Kidney (tissue), 13 donors: ENCODE measurements at regions not wholly inside any gene's neighbourhood (a gene's known extent, or its start where the extent isn't known, plus 50 kb on each side); places are given as distances from the start of the nearest gene placed in this dataset.

ENCODE experiments used
- DNase-seq, 5 donors: peaks; one replicate each; pipeline ENCODE4 v3.0.0-alpha.2; 2013 to 2020
- FAIRE-seq: peaks from 2 replicates; lab custom pipeline; 2012; peaks lifted over from hg19 to GRCh38; lab: Jason Lieb, UNC
- H3K27ac ChIP-seq, 2 donors: one replicate each; pipeline ENCODE4 v1.7.0; 2013; ENCODE audit warnings: low read depth in 2 of 2, low read length in 2 of 2, inconsistent platforms in 1 of 2
- H3K27me3 ChIP-seq: one replicate; pipeline ENCODE4 v1.7.1; 2013; ENCODE audit warnings: low read length, inconsistent platforms; ENCODE audit not compliant: control insufficient read depth, insufficient read depth
- H3K36me3 ChIP-seq, 3 donors: one replicate each; pipeline versions ENCODE4 v1.7.0 to v1.7.1; 2013; ENCODE audit warnings: low read length in 3 of 3, control low read depth in 1 of 3, inconsistent platforms in 1 of 3; ENCODE audit not compliant: insufficient read depth in 3 of 3, control insufficient read depth in 2 of 3
- H3K4me1 ChIP-seq, 3 donors: one replicate each; pipeline versions ENCODE4 v1.7.0 to v1.7.1; 2013; ENCODE audit warnings: low read length in 3 of 3, inconsistent platforms in 1 of 3, low read depth in 1 of 3; ENCODE audit not compliant: control insufficient read depth in 2 of 3, insufficient read depth in 2 of 3
- H3K4me3 ChIP-seq, 3 donors: one replicate each; pipeline versions ENCODE4 v1.7.0 to v1.8.1; 2013; ENCODE audit warnings: low read length in 3 of 3, control low read depth in 1 of 3, inconsistent platforms in 1 of 3
- H3K9ac ChIP-seq, 3 donors: one replicate each; pipeline versions ENCODE4 v1.7.0 to v1.7.1; 2013; ENCODE audit warnings: low read length in 3 of 3, control low read depth in 1 of 3, inconsistent platforms in 1 of 3
- H3K9me3 ChIP-seq, 3 donors: one replicate each; pipeline versions ENCODE4 v1.7.0 to v1.7.1; 2013; ENCODE audit warnings: low read length in 3 of 3, control low read depth in 1 of 3, inconsistent platforms in 1 of 3; ENCODE audit not compliant: control insufficient read depth in 2 of 3, insufficient read depth in 1 of 3
- intact Hi-C: fragments of 100-400 bp; cut with DNase I; formaldehyde crosslinking; loops from one replicate; pipeline ENCODE4 v1.11.1; 2022
- TF ChIP-seq, protein P1 (sequence below): IDR thresholded peaks from 3 replicates; pipeline ENCODE4 v1.5.1; 2012; ENCODE audit warnings: mild to moderate bottlenecking, moderate library complexity, borderline replicate concordance; ENCODE audit not compliant: insufficient read depth; ENCODE audit errors: extremely low read depth
- donor health status: control.
- donor health status: control.
- donor health status: control.
- donor health status: control.
- donor health status: control.
- donor health status: DM: yes; HTN: yes; CAD: no.
- donor health status: Normal renal cell carcinoma (clear cell type).

DNA sequence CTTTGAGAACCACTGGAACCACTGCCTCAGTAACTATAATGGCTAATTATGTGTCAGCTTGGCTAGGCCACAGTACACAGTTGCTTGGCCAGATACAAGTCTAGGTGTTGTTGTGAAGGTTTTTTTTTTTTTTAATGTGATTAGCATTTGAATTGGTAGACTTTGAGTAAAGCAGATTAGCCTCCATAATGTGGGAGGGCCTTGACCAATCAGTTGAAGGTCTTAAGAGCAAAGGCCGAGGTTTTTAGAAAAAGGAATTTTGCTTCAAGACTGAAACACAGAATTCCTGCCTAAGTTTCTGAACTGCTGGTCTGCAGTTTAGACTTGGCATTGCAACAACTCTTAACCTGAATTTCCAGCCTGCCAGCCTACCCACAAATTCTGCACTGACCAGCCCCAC lies 451.6 kb upstream of the AZI2 start:
- intact Hi-C loops: no loop called here
- H3K36me3 ChIP-seq: no peaks in the 10 kb centered on the region
- no peak overlapping the region for H3K27ac ChIP-seq
- FAIRE-seq: no peak
- no peaks in the 10 kb centered on the region for H3K27me3 ChIP-seq
- DNase-seq: no peak
- H3K4me1 ChIP-seq: no peaks in the 10 kb centered on the region
- no peak overlapping the region for H3K4me3 ChIP-seq
- TF ChIP-seq, protein P1, sequence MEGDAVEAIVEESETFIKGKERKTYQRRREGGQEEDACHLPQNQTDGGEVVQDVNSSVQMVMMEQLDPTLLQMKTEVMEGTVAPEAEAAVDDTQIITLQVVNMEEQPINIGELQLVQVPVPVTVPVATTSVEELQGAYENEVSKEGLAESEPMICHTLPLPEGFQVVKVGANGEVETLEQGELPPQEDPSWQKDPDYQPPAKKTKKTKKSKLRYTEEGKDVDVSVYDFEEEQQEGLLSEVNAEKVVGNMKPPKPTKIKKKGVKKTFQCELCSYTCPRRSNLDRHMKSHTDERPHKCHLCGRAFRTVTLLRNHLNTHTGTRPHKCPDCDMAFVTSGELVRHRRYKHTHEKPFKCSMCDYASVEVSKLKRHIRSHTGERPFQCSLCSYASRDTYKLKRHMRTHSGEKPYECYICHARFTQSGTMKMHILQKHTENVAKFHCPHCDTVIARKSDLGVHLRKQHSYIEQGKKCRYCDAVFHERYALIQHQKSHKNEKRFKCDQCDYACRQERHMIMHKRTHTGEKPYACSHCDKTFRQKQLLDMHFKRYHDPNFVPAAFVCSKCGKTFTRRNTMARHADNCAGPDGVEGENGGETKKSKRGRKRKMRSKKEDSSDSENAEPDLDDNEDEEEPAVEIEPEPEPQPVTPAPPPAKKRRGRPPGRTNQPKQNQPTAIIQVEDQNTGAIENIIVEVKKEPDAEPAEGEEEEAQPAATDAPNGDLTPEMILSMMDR: no peak
- H3K9ac ChIP-seq: no peak overlapping the region
- H3K9me3 ChIP-seq: no peaks in the 10 kb centered on the region

DNA sequence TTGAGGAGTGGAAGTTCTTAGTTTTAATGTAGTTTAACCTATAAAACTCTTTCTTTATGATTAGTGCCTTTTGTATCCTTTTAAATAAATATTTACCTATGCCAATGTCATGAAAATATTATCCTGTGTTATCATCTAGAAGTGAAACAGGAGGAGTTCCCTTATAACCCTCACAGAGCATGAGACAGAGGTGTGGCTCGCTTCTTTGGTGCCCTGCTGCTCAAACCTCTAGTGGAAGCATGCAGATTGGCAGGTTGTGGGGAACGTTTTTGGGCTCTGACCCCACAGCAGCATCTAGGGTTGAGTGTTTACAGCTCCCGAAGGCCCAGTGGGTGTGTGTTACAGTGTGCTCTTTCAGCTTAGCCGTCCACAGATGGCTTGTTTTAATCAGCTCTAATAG lies 459.4 kb upstream of the AZI2 start:
- intact Hi-C loops: no loop called here
- Histone ChIP-seq H3K27ac (no peak overlapping the region), H3K4me1 (no peaks in the 10 kb centered on the region), H3K9ac (no peak overlapping the region), H3K36me3 (no peaks in the 10 kb centered on the region), H3K9me3 (no peaks in the 10 kb centered on the region), H3K4me3 (no peak overlapping the region), H3K27me3 (no peaks in the 10 kb centered on the region)
- TF ChIP-seq, protein P1: no peak
- FAIRE-seq: no peak
- DNase-seq: no peak

DNA sequence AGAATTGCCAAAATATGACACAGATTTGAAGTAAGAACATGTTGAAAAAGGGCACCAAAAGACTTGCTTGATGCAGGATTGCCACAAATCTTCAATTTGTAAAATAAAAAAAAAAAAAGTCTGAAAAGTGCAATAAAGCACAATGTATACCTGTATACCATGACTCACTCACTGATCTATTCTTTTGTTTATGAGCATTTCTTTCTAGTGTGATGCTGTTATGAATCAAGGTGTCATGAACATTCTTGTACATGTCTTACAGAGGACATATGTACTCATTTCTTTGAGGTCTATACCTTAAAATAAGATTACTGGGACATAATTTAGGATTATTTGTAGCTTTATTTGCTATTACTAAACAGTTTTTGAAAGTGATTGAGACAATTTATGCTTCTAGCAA lies 464.9 kb upstream of the RBMS3 start:
- no peak overlapping the region for H3K4me3 ChIP-seq
- H3K27ac ChIP-seq: no peak overlapping the region
- DNase-seq (no peak), FAIRE-seq (no peak)
- no peaks in the 10 kb centered on the region for H3K4me1 ChIP-seq
- H3K9me3 ChIP-seq: no peaks in the 10 kb centered on the region
- no peaks in the 10 kb centered on the region for H3K36me3 ChIP-seq
- H3K9ac ChIP-seq: no peak overlapping the region
- TF ChIP-seq, protein P1: no peak
- intact Hi-C loops: no loop called here
- no peaks in the 10 kb centered on the region for H3K27me3 ChIP-seq

DNA sequence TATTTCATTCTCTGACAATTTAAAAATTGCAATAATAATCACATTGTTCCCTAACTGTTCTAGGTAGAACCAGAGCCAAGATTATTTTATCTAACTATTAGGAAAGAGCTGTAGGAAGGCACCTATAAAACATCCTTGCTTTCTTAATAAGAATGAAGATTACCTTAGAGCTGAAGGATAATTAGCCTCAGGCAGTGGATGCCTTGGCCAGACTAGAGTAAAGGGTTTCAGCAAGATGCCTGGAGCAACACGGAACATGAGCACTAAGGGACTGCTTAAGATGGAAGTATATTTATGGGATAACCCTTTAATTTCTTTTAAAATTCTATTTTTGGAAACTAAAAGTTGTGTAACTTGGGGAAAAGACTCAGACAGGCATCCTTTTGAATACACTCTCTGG lies 456.6 kb upstream of the RBMS3 start:
- no peak for DNase-seq
- Histone ChIP-seq H3K9me3 (no peaks in the 10 kb centered on the region), H3K4me1 (no peaks in the 10 kb centered on the region), H3K9ac (no peak overlapping the region), H3K27ac (no peak overlapping the region), H3K27me3 (no peaks in the 10 kb centered on the region), H3K36me3 (no peaks in the 10 kb centered on the region), H3K4me3 (no peak overlapping the region)
- intact Hi-C loops: no loop called here
- no peak for FAIRE-seq
- TF ChIP-seq, protein P1: no peak
